GM12891 (cell line): ENCODE measurements at regions not wholly inside any gene's neighbourhood (a gene's known extent, or its start where the extent isn't known, plus 50 kb on each side); places are given as distances from the start of the nearest gene placed in this dataset.

ENCODE experiments used
- DNase-seq: peaks from one replicate; pipeline ENCODE4 v3.0.0; 2011; ENCODE audit warnings: low spot score; ENCODE audit not compliant: insufficient read length
- FAIRE-seq: peaks from 2 replicates; lab custom pipeline; 2011; peaks lifted over from hg19 to GRCh38; lab: Jason Lieb, UNC
- PAX5 ChIP-seq: IDR thresholded peaks from 2 replicates; pipeline ENCODE4 v1.6.1; 2011; ENCODE audit warnings: low read length, moderate library complexity, mild to moderate bottlenecking; ENCODE audit not compliant: insufficient read depth, severe bottlenecking
- POLR2A ChIP-seq: IDR thresholded peaks from 2 replicates; pipeline ENCODE4 v1.6.1; 2011; ENCODE audit warnings: low read depth, low read length, control low read depth
- POLR2AphosphoS5 ChIP-seq: IDR thresholded peaks from 2 replicates; pipeline ENCODE4 v1.6.1; 2011; ENCODE audit warnings: low read depth, low read length, control low read depth
- POU2F2 ChIP-seq: IDR thresholded peaks from 2 replicates; pipeline ENCODE4 v1.6.1; 2011; ENCODE audit warnings: low read depth, mild to moderate bottlenecking, control low read depth, low read length, moderate library complexity
- SPI1 ChIP-seq: IDR thresholded peaks from 2 replicates; pipeline ENCODE4 v1.6.1; 2011; ENCODE audit warnings: low read depth, low read length, control low read depth
- TAF1 ChIP-seq: IDR thresholded peaks from 2 replicates; pipeline ENCODE4 v1.6.1; 2011; ENCODE audit warnings: low read depth, low read length, control low read depth

- no peak for DNase-seq
- no peak for TF ChIP-seq TAF1
- no peak for FAIRE-seq
Observed at GRCh38 chr10:57288754-57289153, 927.7 kb upstream of the ZWINT start.

- DNase-seq (no peak), FAIRE-seq (no peak)
- TF ChIP-seq TAF1 (no peak), SPI1 (no peak), POLR2AphosphoS5 (no peak), PAX5 (no peak), POLR2A (no peak), POU2F2 (no peak)
Observed at GRCh38 chr10:57262892-57263291, 901.8 kb upstream of the ZWINT start.

DNA sequence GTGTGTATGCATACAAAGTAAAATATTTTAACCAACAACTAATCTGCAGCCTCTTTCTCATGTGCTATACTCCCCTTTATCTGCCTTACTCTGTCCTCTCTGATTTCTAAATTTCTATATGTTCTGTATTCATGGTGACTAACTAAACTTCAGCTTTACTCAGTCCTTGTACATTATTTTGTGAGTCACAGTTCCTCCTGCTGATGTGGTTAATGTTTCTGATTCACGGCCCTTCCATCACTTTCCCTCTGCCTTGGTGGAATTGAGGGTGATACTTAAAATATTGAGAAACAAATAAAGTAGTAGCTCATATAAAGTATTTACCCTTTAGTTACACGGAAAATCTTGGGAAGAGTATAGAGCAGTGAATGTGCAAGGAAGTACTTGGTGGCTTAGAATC lies 899.1 kb upstream of the ZWINT start:
- no peak for TF ChIP-seq PAX5
- TF ChIP-seq SPI1: no peak
- TF ChIP-seq POLR2A: no peak
- no peak for TF ChIP-seq POLR2AphosphoS5
- TF ChIP-seq POU2F2: no peak
- no peak for TF ChIP-seq TAF1
- DNase-seq (no peak), FAIRE-seq (no peak)

DNA sequence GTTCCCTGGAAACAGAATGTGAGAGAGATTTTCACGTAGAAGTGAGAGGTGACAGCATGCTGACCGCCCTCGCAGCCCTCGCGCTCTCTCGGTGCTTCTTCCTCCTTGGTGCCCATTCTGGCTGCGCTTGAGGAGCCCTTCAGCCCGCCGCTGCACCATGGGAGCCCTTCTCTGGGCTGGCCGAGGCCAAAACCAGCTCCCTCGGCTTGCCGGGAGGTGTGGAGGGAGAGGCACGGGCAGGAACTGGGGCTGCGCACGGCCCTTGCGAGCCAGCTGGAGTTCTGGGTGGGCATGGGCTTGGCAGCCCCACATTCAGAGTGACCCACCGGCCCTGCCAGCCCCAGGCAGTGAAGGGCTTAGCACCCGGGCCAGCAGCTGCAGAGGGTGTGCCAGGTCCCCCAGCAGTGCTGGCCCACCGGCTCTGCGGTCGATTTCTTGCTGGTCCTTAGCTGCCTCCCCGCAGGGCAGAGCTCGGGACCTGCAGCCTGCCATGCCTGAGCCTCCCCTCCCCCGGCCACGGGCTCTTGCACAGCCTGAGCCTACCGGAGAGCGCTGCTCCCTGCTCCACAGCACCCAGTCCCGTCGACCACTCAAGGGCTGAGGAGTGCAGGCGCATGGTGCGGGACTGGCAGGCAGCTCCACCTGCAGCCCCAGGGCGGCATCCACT lies 888.7 kb upstream of the ZWINT start:
- no peak for DNase-seq
- no peak for FAIRE-seq
- no peak for TF ChIP-seq PAX5
- TF ChIP-seq TAF1: no peak
- no peak for TF ChIP-seq POU2F2
- TF ChIP-seq POLR2AphosphoS5: no peak
- TF ChIP-seq SPI1: no peak
- no peak for TF ChIP-seq POLR2A

- FAIRE-seq (no peak), DNase-seq (no peak)
- TF ChIP-seq TAF1: no peak
- no peak for TF ChIP-seq POLR2AphosphoS5
- TF ChIP-seq POLR2A: no peak
- no peak for TF ChIP-seq SPI1
- no peak for TF ChIP-seq PAX5
- no peak for TF ChIP-seq POU2F2
Observed at GRCh38 chr10:57247271-57247670, 886.2 kb upstream of the ZWINT start.

GRCh38 chr10:57225920-57226319 lies 864.9 kb upstream of the ZWINT start:
- TF ChIP-seq TAF1 (no peak), PAX5 (no peak), POLR2AphosphoS5 (no peak), POU2F2 (no peak), SPI1 (no peak), POLR2A (no peak)
- no peak for DNase-seq
- FAIRE-seq: no peak

- no peak for TF ChIP-seq POLR2AphosphoS5
- no peak for TF ChIP-seq TAF1
- TF ChIP-seq SPI1: no peak
- TF ChIP-seq POLR2A: no peak
- TF ChIP-seq POU2F2: no peak
- no peak for TF ChIP-seq PAX5
Observed at GRCh38 chr10:57224811-57225210, 863.8 kb upstream of the ZWINT start.

GRCh38 chr10:57222603-57223002 lies 861.5 kb upstream of the ZWINT start:
- TF ChIP-seq POLR2AphosphoS5: no peak
- no peak for TF ChIP-seq SPI1
- no peak for TF ChIP-seq POLR2A
- TF ChIP-seq PAX5: no peak
- no peak for TF ChIP-seq POU2F2
- no peak for TF ChIP-seq TAF1
- no peak for FAIRE-seq
- no peak for DNase-seq

More at GRCh38 chr10:57224811-57225210, 863.8 kb upstream of the ZWINT start:
- DNase-seq: no peak
- FAIRE-seq: no peak

GRCh38 chr10:57222129-57222528 lies 861.1 kb upstream of the ZWINT start:
- no peak for DNase-seq
- FAIRE-seq: no peak
- TF ChIP-seq POLR2A (no peak), POU2F2 (no peak), PAX5 (no peak), TAF1 (no peak), SPI1 (no peak), POLR2AphosphoS5 (no peak)

DNA sequence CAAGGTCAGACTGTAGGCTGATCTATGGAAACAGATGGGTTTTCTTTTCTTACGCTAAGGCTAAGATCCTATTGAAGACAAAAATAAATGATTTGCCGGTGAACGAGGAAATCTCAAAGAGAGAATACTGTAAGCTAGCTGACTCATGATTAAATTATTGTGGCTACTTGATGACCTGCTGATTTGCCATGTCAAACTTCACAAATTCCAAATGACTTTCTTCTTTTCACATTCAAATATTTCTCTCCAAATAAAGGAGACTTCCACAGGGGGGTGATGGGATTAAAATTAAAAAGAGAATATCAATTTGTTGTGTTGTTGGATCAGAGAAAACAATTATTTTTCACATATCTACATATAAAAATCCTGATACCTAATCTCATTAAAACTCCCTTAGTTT lies 860.6 kb upstream of the ZWINT start:
- TF ChIP-seq POU2F2 (no peak), PAX5 (no peak), POLR2A (no peak), SPI1 (no peak), TAF1 (no peak)
- DNase-seq (no peak), FAIRE-seq (no peak)

DNA sequence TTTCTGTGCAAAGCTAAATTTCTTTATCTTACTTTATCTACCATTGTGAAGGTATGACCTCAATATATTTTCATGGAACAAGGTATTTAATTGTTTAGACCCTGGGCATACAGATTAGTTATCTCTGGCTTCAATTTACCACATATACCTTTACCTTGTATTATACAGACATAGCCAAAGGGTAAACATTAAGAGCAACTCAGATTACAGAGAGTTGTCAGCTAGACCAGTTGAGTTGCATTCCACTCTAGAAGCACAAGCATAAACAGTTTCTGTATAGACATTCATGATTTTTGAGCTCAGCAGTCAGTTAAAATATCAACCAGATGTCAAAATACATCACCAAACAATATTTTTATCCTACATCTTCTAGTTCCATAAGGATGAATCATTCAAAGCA lies 857.3 kb upstream of the ZWINT start:
- TF ChIP-seq POLR2A (no peak), POU2F2 (no peak), PAX5 (no peak), SPI1 (no peak), POLR2AphosphoS5 (no peak), TAF1 (no peak)
- DNase-seq (no peak), FAIRE-seq (no peak)
